GM18873 (cell line): ENCODE measurements at regions not wholly inside any gene's neighbourhood (a gene's known extent, or its start where the extent isn't known, plus 50 kb on each side); places are given as distances from the start of the nearest gene placed in this dataset.

ENCODE experiments used
- ATAC-seq: cut with Tn5 transposase; IDR thresholded peaks from one replicate; pipeline ENCODE4 v1.9.1; 2021; ENCODE audit warnings: mild to moderate bottlenecking, moderate library complexity, moderate number of reproducible peaks; ENCODE audit not compliant: unreplicated experiment, low FRiP score

DNA sequence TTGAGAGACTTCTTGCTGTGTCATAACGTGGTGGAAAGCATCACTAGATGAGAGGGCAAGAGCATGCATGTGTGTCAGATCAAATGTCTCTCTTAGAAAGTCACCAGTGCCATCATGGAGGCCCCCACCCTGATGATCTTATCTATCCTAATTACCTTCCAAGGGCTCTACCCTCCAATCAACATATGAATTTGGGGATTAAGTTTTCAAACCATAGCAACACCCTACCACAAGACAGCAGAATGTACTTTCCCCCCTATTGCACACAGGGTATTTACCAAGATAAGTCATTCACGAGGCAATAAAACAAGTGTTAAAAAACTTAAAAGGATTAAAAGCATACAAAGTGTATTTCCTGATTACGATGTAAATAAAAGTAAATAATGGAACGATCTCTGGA lies 515.6 kb downstream of the LMO4 start:
- no peak for ATAC-seq

GRCh38 chr1:87851490-87851889 lies 522.8 kb downstream of the LMO4 start:
- ATAC-seq: no peak

DNA sequence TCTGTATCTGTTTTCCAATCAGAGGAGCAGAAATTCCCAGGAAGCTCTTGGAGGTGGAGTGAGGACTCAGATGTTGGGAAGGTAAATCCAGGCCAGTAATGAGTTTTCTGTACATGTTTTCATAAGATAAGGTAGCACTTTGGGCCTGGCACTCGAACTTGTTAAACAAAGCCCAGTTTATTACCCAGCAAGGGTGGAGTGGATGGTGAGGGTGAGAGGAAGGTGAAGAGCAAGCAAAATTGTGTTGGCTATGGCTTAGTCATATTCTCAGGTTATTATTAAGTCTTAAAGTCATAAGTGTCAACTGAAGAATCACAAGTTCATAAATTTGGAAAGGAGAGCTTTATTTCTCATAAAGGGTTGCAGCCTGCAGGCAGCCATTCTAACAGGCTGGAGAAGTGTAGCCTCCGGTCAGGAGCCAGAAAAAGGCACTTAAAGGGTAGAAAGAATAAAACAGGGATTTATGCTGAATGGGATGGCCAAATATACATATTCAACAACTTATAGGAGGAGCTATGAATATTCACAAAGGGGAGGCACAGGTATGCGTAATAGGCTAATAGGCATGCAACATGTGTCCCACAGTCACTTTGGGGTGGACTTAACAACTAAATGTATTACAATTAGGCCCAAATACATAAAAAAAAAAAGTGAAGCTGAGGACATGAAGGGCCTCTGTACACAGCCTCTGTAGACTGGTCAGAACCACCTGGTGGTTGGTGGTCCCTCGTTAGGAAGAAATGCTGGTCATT lies 523.9 kb downstream of the LMO4 start:
- ATAC-seq: no peak

- ATAC-seq: no peak
These were observed 525.1 kb downstream of the LMO4 start for GRCh38 chr1:87853576-87854351.

GRCh38 chr1:87863317-87863716 lies 534.6 kb downstream of the LMO4 start:
- ATAC-seq: no peak

- no peak for ATAC-seq
These were observed 536.0 kb downstream of the LMO4 start for GRCh38 chr1:87864676-87865075.

DNA sequence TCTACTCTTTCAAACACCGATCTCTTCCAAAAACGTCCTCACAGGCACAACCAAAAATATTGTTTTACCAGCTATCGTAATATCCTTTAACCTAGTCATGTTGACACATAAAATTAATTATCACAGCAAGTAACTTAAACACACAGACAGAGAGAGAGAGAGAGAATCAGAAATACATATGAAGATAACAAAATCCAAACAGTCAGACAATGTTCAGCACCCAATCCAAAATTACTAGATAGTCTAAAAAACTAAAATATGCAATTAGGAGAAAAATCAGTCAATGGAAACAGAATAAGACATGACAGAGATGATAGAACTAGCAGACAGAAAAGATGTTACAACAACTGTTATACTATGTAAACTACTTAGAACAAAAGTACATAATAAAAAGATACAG lies 537.7 kb downstream of the LMO4 start:
- ATAC-seq: no peak

DNA sequence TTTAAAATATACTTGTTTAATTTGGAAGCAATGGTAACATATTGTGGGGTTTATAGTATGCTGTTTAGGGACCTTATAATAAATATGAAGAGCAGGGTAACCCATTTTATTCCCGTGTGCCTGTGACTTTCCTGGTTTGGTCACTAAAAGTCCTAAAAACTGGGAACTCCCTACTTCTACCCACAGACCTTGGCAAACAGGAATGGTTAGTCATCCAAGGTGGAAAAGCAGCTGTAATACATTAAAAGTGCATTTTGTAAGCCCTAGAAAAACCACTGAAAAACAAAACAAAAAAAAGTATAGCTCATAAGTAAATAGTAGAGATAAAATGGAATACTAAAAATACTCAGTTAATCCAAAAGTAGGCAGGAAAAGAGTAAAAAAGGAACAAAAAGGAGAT lies 538.9 kb downstream of the LMO4 start:
- no peak for ATAC-seq

DNA sequence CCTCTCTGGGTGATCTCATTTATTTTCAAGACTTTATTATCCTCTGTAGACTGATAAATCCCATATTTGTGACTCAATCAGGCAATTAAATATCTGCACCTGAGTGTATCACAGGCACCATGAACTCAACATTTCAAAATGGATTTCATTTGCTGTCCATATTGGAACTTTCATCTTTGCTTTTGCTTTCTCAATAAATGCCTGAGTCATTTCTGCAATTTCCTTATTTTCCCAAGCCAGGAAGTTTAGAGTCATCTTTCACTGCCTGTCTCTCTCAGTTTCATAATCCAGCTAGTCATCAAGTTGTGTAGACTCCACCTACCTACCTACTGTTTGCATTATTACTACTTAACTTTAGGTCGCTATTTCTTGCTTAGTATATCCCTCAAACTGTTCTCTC lies 540.9 kb downstream of the LMO4 start:
- no peak for ATAC-seq

GRCh38 chr1:87872189-87872588 lies 543.5 kb downstream of the LMO4 start:
- ATAC-seq: no peak

GRCh38 chr1:87872692-87873091 lies 544.0 kb downstream of the LMO4 start:
- no peak for ATAC-seq

DNA sequence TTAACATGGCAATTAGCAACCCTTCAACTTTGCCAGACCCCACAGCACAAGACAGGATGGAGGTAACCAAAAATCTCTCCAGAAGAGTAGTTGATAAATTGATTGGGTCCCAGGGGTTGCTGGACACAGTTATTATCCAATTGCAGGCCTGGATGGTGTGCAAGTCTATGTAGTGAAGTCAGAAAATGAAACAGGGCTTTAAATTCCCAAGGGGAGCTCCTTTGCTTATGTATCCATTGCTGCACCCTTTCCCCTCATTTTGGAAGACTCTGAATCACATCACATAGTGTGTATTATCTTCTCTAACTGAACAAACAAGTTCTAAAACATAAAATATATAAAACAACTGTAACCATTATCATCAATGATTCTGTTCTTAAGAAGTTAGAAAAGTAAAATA lies 550.2 kb downstream of the LMO4 start:
- no peak for ATAC-seq

DNA sequence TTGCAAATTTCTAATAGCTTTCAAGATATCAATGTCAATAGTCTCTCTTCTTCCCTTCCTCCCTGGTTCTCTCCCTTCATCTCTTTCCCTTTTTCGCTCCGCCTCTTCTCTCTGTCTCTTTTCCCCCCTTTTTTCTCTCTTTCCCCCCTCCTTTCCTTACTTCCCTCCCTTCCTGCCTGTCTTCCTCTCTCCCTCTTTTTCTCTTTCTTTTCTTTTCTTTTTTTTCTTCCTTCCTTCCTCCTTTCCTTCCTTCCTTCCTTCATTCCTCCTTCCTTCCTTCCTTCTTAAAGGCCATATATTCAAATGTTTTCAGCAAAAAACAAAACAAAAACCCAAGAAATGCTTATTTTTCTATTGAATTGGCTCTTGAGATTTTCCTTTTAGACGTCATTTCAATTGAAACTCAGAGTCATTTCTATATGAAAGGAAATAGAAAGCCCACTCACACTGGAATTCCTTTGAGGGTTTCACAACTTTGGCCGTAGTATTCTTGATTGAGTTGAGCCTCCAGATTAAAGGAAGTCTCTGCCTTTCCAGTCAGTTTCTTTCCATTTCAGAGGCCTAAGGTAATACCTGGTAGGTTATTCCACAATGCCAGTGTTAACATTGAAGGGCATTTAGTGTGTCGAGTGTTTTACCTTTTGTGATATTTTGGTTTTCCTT lies 551.5 kb downstream of the LMO4 start:
- no peak for ATAC-seq

- ATAC-seq: no peak
These were observed 552.1 kb downstream of the LMO4 start for GRCh38 chr1:87880764-87881163.

- ATAC-seq: no peak
These were observed 555.2 kb downstream of the LMO4 start for GRCh38 chr1:87883906-87884305.

DNA sequence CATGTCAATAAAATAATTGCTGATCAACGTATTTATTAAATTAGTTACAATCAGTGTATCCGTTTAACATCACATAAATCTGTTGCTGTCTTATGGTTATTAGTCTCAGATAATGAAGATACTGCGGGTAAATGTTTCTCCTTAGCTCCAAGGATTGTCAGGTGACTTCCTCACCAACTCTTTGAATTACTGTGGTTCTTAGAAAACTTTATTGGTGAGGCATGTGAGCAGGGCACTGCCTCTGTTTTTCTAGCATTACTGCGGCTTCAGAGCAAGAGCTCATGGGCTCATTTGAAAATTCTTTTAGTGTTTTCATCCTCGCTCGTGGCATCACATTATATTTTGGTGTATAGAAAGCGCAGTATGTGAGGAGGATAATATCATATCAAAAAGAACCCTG lies 555.9 kb downstream of the LMO4 start:
- no peak for ATAC-seq

GRCh38 chr1:87885278-87886025 lies 556.8 kb downstream of the LMO4 start:
- ATAC-seq: no peak

DNA sequence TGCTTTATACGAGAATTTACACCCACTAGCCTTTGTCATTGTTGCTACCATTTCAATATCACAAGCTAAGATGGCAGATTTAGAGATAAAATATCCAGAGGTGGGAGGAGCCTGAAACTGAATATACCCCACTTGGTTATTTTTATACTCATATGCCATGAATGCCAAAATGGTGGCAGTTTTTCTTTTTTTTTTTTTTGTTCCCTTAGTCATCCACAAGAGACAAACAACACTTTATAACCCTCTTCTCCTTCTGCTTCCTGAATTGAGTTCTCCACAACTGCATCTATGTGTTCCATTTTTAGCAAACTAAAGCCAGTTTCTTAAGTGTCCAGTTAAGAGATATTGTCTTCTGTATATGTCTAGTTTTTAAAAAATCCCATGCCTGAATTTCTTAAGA lies 558.4 kb downstream of the LMO4 start:
- ATAC-seq: no peak

- no peak for ATAC-seq
These were observed 559.8 kb downstream of the LMO4 start for GRCh38 chr1:87888446-87888845.

- no peak for ATAC-seq
These were observed 565.4 kb downstream of the LMO4 start for GRCh38 chr1:87894062-87894461.

GRCh38 chr1:87897481-87897880 lies 568.8 kb downstream of the LMO4 start:
- ATAC-seq: no peak
